ENCODE measurements at regions not wholly inside any gene's neighbourhood (a gene's known extent, or its start where the extent isn't known, plus 50 kb on each side); places are given as distances from the start of the nearest gene placed in this dataset.

DNA sequence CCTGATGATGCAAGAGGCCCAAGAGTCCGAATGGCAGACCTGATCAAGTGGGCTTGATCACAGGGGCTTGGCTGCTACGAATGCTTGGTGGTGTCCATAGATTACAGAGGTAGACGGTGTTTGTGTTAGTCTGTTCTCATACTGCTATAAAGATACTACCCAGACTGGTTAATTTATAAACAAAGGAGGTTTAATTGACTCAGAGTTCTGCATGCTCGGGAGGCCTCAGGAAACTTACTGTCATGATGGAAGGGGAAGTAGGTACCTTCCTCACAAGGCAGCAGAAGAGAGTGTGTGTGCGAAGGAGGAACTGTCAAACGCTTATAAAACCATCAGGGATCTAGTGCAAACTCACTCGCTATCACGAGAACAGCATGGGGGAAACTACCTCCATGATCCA is 268.9 kb upstream of the KLF6 start:
- DNase-seq (ENCODE audit: low read depth in 2 of 2) = no peak

DNA sequence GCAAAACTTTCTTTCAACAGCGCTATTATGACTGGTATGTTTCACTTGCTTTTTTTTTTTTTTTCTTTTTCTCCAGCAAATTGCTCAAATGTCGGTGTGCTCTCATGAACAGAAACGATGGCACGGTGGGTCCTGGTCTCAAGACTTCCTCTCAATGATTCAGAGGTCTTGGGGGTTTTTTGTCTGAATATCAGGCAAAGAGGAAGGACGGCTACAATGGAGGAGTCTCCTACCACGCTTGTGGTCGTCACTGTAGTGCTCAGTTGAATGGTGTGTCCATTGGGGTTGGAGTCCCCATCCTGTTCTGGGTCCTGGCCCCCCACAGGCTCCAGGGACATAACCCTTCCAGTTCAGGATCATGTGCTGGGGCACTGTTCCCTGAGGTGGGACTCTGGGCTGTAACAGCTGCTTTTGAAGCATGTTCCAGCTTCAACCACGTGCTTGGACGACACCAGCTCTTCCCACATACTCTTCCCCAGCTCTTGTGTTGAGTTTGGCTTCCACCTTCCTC is 266.7 kb upstream of the KLF6 start:
- DNase-seq (ENCODE audit: low read depth in 2 of 2) = no peak

GRCh38 chr10:4051011-4051640 is 266.1 kb upstream of the KLF6 start:
- DNase-seq (ENCODE audit: low read depth in 2 of 2) = no peak

GRCh38 chr10:4050061-4050460 is 265.1 kb upstream of the KLF6 start:
- no peak for DNase-seq (ENCODE audit: low read depth in 2 of 2)

DNA sequence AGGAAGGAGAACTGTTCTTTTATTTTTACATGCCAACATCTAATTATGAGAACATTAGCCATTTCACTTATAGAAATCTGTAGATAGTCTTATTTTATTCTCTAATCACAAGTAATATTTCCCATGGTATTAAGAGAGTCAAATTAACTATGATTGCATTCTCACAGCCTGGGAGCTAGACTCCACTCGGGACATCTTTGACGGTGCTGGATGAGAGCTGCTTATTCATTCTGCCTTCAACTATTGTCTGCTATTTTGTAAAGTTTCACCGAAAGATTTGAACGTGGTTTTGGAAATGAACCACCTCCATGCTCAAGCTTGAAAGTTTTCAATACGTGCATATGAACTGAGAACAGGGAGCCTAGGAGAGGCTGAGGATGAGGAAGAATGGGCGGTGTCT is 264.3 kb upstream of the KLF6 start:
- no peak for DNase-seq (ENCODE audit: low read depth in 2 of 2)

DNA sequence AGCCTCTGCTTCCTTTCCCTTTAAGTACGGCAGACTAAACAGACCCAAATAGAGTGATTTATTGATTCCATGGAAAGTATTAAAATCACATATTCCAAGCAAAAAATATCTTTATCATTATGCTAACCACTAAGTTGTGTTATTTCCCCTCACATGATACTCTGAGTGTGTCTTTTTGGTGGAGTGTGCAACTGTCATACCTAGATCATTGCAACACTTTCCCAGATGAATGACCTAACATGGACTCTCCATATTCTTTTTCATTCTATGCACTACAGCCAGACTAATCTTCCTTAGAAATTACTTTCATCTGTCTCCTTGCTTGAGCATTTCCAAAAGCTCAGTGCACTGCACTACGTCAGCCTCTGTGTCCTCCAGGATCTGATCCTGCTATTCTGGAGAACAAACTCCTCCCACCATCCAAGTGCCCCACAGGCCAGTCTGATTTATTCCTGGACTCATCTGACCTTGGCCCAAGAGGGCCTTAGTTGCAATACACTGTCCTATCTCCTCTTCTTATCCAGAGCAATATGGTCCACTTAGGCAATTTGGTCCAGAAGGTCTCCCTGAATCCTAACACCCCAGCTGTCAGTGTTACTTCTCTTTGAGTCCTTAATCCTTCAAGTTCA is 263.3 kb upstream of the KLF6 start:
- no peak for DNase-seq (ENCODE audit: low read depth in 2 of 2)

DNA sequence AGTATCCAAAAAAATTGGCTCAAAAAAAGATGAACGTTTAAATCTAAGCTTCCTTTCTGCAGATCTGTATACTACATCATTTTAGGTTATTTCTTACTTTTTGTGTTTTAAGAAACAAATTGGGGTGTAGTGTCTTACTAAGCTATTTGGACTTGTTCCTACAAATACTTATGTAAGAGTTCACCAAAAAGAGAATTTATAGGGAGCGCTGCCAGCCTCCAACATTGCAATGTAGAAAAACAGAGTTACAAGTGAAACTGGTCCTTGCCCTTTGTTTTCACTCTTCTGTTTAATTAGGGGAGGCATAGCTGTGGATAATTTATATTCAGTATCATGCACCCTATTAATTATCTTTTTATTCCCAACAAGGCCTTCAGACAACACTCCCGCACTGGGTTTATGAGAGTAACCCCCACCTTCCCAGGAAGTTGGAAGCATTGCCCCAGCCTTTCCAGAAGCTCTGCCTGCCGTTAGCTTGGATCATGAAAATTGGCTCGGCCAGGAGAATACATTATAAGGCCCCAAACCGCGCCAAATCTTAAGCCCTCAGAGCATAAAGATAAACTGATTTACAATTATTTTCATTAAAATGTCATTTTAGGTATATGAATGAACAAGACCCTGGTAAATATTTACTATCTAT is 261.8 kb upstream of the KLF6 start:
- no peak for DNase-seq (ENCODE audit: low read depth in 2 of 2)

DNA sequence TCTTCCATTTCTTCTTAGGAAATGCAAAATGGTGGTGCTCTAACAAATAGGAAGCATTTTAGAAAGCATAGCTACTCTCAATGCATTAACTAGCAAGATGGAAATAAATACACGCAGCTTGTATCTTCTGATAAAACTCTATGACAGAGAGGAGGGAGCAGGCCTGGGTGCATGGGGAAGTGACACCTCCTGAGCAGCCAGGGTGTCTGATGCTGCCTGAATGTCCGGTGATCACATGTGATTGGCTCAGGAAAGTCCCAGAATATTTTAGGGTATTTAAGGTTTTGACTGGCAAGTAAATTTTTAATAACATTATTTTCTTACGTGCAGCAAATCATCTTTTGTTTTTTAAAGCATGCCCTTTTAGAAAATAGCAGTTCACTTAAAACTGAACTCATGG is 261.0 kb upstream of the KLF6 start:
- DNase-seq (ENCODE audit: low read depth in 2 of 2) = no peak

- DNase-seq (ENCODE audit: low read depth in 2 of 2) = no peak
These were observed 259.1 kb upstream of the KLF6 start for GRCh38 chr10:4043897-4044665.

DNA sequence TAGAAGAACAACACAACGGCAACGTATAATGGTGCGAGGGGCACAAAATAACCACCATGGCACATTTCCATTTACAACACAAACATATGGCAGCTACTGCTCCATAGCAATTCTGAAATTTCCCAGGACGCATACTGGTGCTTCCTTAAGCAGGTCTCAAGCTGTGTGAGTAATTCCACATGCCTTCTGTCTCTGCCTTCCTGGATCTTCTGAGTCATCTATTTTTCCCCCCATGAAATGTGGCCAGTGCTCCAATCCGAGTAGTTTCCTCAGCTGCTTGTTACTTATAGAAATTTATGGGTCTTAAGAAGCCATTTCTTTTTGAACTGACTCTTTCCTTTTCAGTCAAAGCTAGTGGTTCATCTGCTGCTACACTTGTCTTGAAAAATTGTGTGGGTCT is 256.6 kb upstream of the KLF6 start:
- DNase-seq (ENCODE audit: low read depth in 2 of 2) = no peak

GRCh38 chr10:4038000-4038399 is 253.0 kb upstream of the KLF6 start:
- DNase-seq (ENCODE audit: low read depth in 2 of 2) = no peak

DNA sequence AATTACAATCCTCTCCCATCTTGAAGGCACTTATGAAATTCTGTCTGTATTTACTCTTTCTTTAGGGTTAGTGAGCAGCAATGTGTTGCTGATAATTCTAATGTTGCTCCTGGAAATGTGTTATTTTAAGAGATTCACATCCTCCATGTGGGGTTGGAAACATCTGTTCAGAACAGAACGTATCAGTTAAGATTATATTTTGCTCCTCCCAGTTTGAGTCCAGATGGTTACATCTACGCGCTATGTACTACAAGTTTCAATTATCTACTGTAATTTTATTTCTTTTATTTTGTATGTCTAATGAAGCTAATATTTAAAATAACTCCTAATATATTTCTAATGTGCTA is 250.6 kb upstream of the KLF6 start:
- no peak for DNase-seq (ENCODE audit: low read depth in 2 of 2)

DNA sequence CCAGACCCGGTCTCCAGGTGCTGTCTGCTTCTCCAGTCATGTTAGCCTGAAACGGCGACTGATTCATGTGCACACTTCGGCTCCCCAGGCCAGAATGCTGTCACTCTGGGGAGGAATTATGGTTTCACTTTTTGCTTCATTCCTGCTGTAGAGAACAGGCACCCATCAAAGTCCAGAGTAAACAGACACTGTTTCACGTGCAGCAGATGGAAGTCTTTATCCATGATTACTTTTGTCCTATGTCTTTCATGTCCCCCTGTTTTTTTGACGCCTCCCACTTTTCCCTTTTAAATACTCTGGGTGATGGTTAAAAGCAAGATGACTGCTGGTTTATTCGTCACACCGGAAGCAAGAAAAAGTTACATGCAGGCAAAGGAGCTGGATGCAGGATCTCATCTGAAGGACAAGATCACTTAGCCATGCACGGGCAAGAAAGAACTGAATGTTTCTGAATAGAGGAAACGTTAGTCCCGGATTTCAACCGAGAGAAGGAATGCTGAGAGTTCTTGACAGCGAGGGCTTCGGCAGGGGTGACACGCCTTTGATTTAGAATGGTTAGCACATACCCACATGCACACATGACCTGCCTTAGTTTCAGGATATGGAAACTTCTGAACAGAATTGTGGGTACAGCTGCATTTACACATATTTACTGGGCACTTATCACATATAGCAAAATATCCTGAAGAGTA is 250.0 kb upstream of the KLF6 start:
- DNase-seq (ENCODE audit: low read depth in 2 of 2) = peak in 1 of 2 experiments; percentile 10

GRCh38 chr10:4033341-4033896 is 248.4 kb upstream of the KLF6 start:
- DNase-seq (ENCODE audit: low read depth in 2 of 2) = no peak

DNA sequence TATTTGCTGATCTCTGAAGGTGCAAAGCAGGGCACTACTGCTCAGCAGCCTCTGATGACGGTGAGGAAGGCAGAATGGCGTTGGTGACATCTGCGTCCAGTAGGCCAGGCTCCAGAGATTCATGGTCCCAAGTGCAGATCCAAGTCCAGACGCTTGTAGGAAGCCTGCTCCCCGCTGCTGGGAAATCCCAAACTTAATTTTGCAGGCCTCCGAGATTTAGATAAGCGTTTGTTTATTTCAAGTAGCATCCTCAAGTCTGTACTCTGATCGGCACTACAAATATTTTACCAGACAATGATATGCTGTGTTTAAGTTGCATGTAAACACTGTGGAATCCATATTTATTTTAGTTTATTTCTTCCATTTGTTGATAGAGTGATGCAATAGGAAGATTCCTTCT is 244.9 kb upstream of the KLF6 start:
- no peak for DNase-seq (ENCODE audit: low read depth in 2 of 2)

DNA sequence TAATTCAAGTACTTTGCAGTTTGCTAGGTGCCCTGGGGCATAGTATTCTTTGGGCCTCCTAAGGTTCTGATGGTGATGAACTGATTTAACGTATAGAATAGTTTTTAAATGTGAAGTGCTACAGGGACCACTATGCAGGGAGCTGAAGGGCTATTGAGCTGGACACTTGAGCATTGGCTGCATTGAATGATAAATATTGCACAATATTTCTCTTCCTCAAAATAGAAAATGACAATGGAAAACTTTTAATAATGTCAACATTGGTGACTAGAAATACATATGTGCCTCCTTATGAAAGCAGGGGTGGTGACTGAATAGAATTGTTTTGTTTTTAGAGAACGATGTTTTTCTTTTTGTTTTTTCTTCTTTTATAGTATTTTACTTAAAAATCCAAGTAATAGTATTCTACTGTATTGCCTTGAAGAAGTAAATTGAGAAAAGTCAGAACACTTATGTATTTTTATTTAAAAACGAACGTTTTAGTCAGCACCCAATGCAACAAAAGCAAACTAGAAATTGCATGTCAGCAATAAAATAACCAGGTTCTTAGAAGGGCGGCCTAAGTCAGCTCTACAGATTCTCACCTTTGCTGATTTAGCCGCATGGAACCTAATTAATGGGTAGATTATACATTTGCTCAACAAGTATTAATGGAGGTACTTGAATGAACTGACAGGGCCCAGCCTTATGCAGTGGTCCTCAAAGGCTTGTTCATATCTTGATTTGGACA is 244.0 kb upstream of the KLF6 start:
- no peak for DNase-seq (ENCODE audit: low read depth in 2 of 2)

DNA sequence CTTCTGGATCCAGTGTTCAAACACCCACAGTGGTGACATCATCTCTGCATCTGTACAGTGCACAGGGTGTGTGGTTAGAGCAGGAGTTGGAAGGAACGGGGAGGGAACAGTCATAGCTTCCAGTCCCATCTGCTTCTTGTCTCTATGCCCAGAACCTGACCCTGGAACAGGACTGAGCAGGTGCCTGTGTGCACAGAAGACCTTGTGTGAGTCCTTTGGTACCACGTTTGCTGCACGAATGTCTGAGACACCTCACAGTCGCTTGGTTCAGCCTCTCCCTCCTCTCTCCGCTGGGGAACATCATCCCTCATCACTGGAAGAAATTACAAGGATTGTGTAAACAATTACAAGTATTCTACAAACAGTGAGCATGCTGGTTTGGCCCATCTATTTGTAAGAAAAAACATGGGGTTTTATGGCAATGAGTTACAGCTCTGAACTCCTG is 243.0 kb upstream of the KLF6 start:
- DNase-seq (ENCODE audit: low read depth in 2 of 2) = no peak

- no peak for DNase-seq (ENCODE audit: low read depth in 2 of 2)
These were observed 240.3 kb upstream of the KLF6 start for GRCh38 chr10:4025339-4025738.

- no peak for DNase-seq (ENCODE audit: low read depth in 2 of 2)
These were observed 239.7 kb upstream of the KLF6 start for GRCh38 chr10:4024516-4025245.

DNA sequence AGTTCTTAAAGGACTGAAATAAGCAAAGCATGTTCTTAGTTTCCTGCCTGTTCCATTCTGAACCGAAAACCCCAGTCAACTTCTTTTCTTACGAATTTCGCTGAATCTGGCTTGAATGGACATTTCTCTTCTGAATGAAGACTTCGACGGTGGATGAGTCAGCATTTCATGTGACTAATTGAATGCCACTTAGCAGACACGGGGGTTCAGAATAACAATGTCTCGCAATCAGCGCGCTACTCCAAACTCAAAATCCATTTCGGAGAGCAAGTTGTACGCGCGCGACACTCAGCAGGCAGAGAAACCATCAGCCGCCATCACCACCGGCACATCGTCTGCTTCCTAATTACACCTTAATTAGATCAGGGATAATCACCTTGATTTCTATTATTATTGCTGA is 239.0 kb upstream of the KLF6 start:
- no peak for DNase-seq (ENCODE audit: low read depth in 2 of 2)

All from fibroblast of skin of left biceps (primary cell).